GM12878 (cell line): ENCODE measurements at regions not wholly inside any gene's neighbourhood (a gene's known extent, or its start where the extent isn't known, plus 50 kb on each side); places are given as distances from the start of the nearest gene placed in this dataset.

Experiments
- ATAC-seq: fragments of 200-7000 bp; cut with Tn5 transposase; 3 replicates; pipeline ENCODE4 v1.9.1; 2020; ENCODE audit warnings: mild to moderate bottlenecking, moderate library complexity
- BruUV-seq: library from RNA; stranded (reverse); fragments of 400-500 nt; replicated peaks from 2 replicates; lab custom pipeline; 2021; lab: Mats Ljungman, UMichigan
- CTCF ChIA-PET: fragments of 300-600 bp; sonication (Branson Sonifier 250); formaldehyde crosslinking; extraction: SDS; loops from one replicate; lab custom pipeline; 2021; ENCODE audit warnings: inconsistent platforms; lab: Yijun Ruan, JAX
- POLR2A ChIA-PET: fragments of 350-600 bp; formaldehyde crosslinking; extraction: SDS; loops from one replicate; lab custom pipeline; 2021; ENCODE audit warnings: inconsistent platforms; lab: Charles Lee
- RAD21 ChIA-PET: fragments of 300-600 bp; sonication (Branson Sonifier 250); formaldehyde crosslinking; loops from one replicate; lab custom pipeline; 2023; ENCODE audit warnings: antibody characterized with exemption; ENCODE audit not compliant: unreplicated experiment; lab: Charles Lee
- SMC1A ChIA-PET: fragments of 300-600 bp; sonication (Branson Sonifier 250); formaldehyde crosslinking; loops from one replicate; lab custom pipeline; 2023; ENCODE audit not compliant: unreplicated experiment, uncharacterized antibody; lab: Charles Lee
- DNase-seq: peaks from one replicate; pipeline ENCODE4 v3.0.0-alpha.2; 2011; ENCODE audit warnings: low read depth, low spot score
- FAIRE-seq: peaks from 3 replicates; lab custom pipeline; 2011; peaks lifted over from hg19 to GRCh38; lab: Jason Lieb, UNC
- H2AFZ ChIP-seq: 2 replicates; pipeline ENCODE4 v1.6.0; 2011; ENCODE audit warnings: low read depth, low read length, control low read depth; ENCODE audit not compliant: control insufficient read depth
- H3K27ac ChIP-seq: 2 replicates; pipeline ENCODE4 v1.5.1; 2011; ENCODE audit warnings: control low read depth; ENCODE audit not compliant: control insufficient read depth, insufficient read depth
- H3K27me3 ChIP-seq, 2 experiments: replicated peaks in 1 of 2; 2 replicates each; pipeline versions ENCODE4 v1.6.0 to v1.6.1; 2011; ENCODE audit warnings: low read length in 1 of 2; ENCODE audit not compliant: control insufficient read depth in 2 of 2, insufficient read depth in 2 of 2
- H3K36me3 ChIP-seq, 2 experiments: 2 replicates each; pipeline ENCODE4 v1.5.1; 2011; ENCODE audit warnings: low read length in 1 of 2; ENCODE audit not compliant: control insufficient read depth in 2 of 2, insufficient read depth in 2 of 2
- H3K4me1 ChIP-seq: 2 replicates; pipeline ENCODE4 v1.6.1; 2011; ENCODE audit warnings: mild to moderate bottlenecking, low read length, moderate library complexity, mixed read lengths; ENCODE audit not compliant: control insufficient read depth, insufficient read depth
- H3K4me2 ChIP-seq: 2 replicates; pipeline ENCODE4 v1.6.0; 2011; ENCODE audit warnings: control low read depth; ENCODE audit not compliant: control insufficient read depth, insufficient read depth
- H3K4me3 ChIP-seq: fragments of 200-600 bp; sonication (generic); 2 replicates; pipeline ENCODE4 v1.5.1; 2016
- H3K79me2 ChIP-seq: 2 replicates; pipeline ENCODE4 v1.6.0; 2011; ENCODE audit warnings: low read length; ENCODE audit not compliant: control insufficient read depth, insufficient read depth
- H3K9ac ChIP-seq: 2 replicates; pipeline ENCODE4 v1.8.0; 2011; ENCODE audit warnings: low read length, control low read depth, mixed read lengths; ENCODE audit not compliant: control insufficient read depth, insufficient read depth
- H3K9me3 ChIP-seq: replicated peaks from 3 replicates; pipeline ENCODE4 v1.5.1; 2011; ENCODE audit warnings: mild to moderate bottlenecking, low read length; ENCODE audit not compliant: control insufficient read depth, insufficient read depth
- H4K20me1 ChIP-seq: 2 replicates; pipeline ENCODE4 v1.6.0; 2011; ENCODE audit not compliant: control insufficient read depth, insufficient read depth
- BACH1 ChIP-seq: fragments of 450-650 bp; IDR thresholded peaks from 2 replicates; pipeline ENCODE4 v1.6.1; 2017; ENCODE audit warnings: mild to moderate bottlenecking, borderline replicate concordance
- BHLHE40 ChIP-seq, 2 experiments: fragments of 450-650 bp in 1 of 2; IDR thresholded peaks; 2 replicates each; pipeline ENCODE4 v1.6.1; 2011 to 2017; ENCODE audit warnings: low read depth in 2 of 2, borderline replicate concordance in 1 of 2, improper control_type of control experiment in 1 of 2, low read length in 1 of 2, mild to moderate bottlenecking in 1 of 2
- CREB1 ChIP-seq: IDR thresholded peaks from 2 replicates; pipeline ENCODE4 v1.6.1; 2012; ENCODE audit warnings: low read depth, mild to moderate bottlenecking, inconsistent platforms
- CUX1 ChIP-seq: IDR thresholded peaks from 2 replicates; pipeline ENCODE4 v1.6.1; 2012; ENCODE audit warnings: improper control_type of control experiment, low read depth, low read length; ENCODE audit not compliant: insufficient replicate concordance
- IKZF2 ChIP-seq, 2 experiments: fragments of 450-650 bp; IDR thresholded peaks; 2 replicates each; pipeline ENCODE4 v1.6.1; 2017; ENCODE audit warnings: mild to moderate bottlenecking in 2 of 2, moderate library complexity in 2 of 2
- JUNB ChIP-seq: IDR thresholded peaks from 2 replicates; pipeline ENCODE4 v1.6.1; 2016; ENCODE audit warnings: antibody characterized with exemption, mild to moderate bottlenecking
- MTA3 ChIP-seq: IDR thresholded peaks from 2 replicates; pipeline ENCODE4 v1.6.1; 2012; ENCODE audit warnings: low read length, inconsistent platforms, borderline replicate concordance
- POLR2A ChIP-seq: IDR thresholded peaks from 2 replicates; pipeline ENCODE4 v1.6.1; 2011; ENCODE audit warnings: low read depth, mild to moderate bottlenecking, low read length
- SMAD5 ChIP-seq: IDR thresholded peaks from 2 replicates; pipeline ENCODE4 v1.6.1; 2016; ENCODE audit warnings: antibody characterized with exemption, low read depth
- SUPT20H ChIP-seq: IDR thresholded peaks from 2 replicates; pipeline ENCODE4 v1.6.1; 2011; ENCODE audit warnings: low read depth, mild to moderate bottlenecking, low read length, moderate library complexity, borderline replicate concordance; ENCODE audit not compliant: control insufficient read depth
- TCF3 ChIP-seq: IDR thresholded peaks from 2 replicates; pipeline ENCODE4 v1.6.1; 2012; ENCODE audit warnings: low read depth, mild to moderate bottlenecking, low read length, borderline replicate concordance; ENCODE audit not compliant: insufficient read depth
- TCF7 ChIP-seq: IDR thresholded peaks from 2 replicates; pipeline ENCODE4 v1.6.1; 2014; ENCODE audit warnings: antibody characterized with exemption, borderline replicate concordance
- WGBS: methylation state at CpG from one replicate; pipeline ENCODE4 v1.1.6; 2016; ENCODE audit warnings: low lambda C conversion rate; ENCODE audit not compliant: insufficient replicate concordance, insufficient coverage; ENCODE audit errors: missing lambda C conversion rate; 5-methylcytosine and 5-hydroxymethylcytosine counted together
- in situ Hi-C: fragments of 300-500 bp; cut with MboI; formaldehyde crosslinking; loops from 9 replicates; pipeline ENCODE4 v1.14.3; 2018; ENCODE audit warnings: mixed read lengths
- intact Hi-C: fragments of 100-400 bp; cut with micrococcal nuclease; formaldehyde crosslinking; loops from one replicate; pipeline ENCODE4 v1.14.2; 2022; ENCODE audit not compliant: unreplicated experiment

- no peak for TF ChIP-seq SMAD5
- TF ChIP-seq JUNB: no peak
- TF ChIP-seq TCF3: no peak
- no peak for TF ChIP-seq MTA3
- POLR2A ChIA-PET: no interaction called here
- H3K9me3 ChIP-seq: no peaks in the 10 kb centered on the region
- CTCF ChIA-PET: interaction anchor here (1.0 to 1.6 kb wide), 3 partner anchors 13 to 136 kb away, joined by 4 to 7 read pairs (median 4); no protein-coding TSS in a partner anchor
- RAD21 ChIA-PET: no interaction called here
- H3K4me3 ChIP-seq: no peak overlapping the region
- FAIRE-seq (no peak), ATAC-seq (no peak), DNase-seq (no peak)
- no peak overlapping the region for H2AFZ ChIP-seq
- no peaks in the 10 kb centered on the region for H3K4me1 ChIP-seq
- SMC1A ChIA-PET: no interaction called here
- H3K27me3 ChIP-seq: peaks cover 0 to 1% of the 10 kb centered on the region in 2 experiments; a peak in 2 of 4 replicates
- intact Hi-C loops: no loop called here
- no peaks in the 10 kb centered on the region for H4K20me1 ChIP-seq
- H3K36me3 ChIP-seq: no peaks in the 10 kb centered on the region
- no peak overlapping the region for H3K9ac ChIP-seq
- 0% methylated on average over 2 of the region's 2 CpGs for WGBS
- no peak overlapping the region for H3K27ac ChIP-seq
- no peak overlapping the region for H3K4me2 ChIP-seq
- BruUV-seq: no TSS peak
- in situ Hi-C loops: no loop called here
- H3K79me2 ChIP-seq: no peaks in the 10 kb centered on the region
Measured at GRCh38 chr1:36652011-36652410, 169.3 kb upstream of the CSF3R start.

DNA sequence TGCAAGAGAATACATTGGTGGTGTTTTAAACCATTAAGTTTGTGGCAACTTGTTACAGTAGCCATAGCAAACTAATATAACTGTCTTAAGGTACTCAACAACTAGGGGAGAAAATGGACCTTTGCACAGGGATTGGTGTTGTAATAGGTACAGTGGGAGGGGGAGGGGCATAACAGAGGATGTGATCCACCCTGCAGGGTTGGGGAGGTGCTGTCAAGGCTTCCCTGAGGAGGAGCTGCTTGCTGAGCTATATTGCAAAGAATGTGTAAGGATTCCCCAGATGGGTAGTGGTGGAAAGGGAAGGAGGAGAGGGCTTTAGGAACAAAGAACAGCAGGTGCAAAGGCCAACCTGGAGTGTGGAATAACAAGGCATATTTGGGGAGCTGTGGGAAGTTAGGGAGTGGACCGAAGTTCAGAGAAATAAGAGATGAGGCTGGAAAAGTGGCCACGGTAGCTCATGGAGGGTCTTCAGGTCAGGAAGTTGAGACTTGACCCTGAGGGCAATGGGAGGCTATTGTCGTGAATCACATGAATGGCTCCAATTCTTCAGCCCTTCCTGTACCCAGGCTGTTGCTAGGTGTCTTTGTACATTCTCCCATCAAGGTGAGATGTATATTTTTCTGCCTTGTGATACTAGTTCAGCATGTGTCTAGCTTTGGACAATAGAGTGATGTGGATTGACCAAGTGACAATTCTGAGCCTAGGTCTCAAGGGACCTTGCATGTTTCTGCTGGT is 168.6 kb upstream of the CSF3R start:
- no peaks in the 10 kb centered on the region for H3K36me3 ChIP-seq
- H3K4me3 ChIP-seq: no peak overlapping the region
- ChIA-PET SMC1A (no interaction called here), RAD21 (no interaction called here), CTCF (interaction anchor here (1.0 to 1.6 kb wide), 4 partner anchors 12 to 135 kb away, joined by 3 to 7 read pairs (median 4); no protein-coding TSS in a partner anchor), POLR2A (no interaction called here)
- no peaks in the 10 kb centered on the region for H3K79me2 ChIP-seq
- H3K27me3 ChIP-seq: peaks cover 0 to 1% of the 10 kb centered on the region in 2 experiments; a peak in 2 of 4 replicates
- intact Hi-C loops: no loop called here
- no peaks in the 10 kb centered on the region for H3K4me1 ChIP-seq
- H2AFZ ChIP-seq: no peak overlapping the region
- no peaks in the 10 kb centered on the region for H3K9me3 ChIP-seq
- no peak overlapping the region for H3K27ac ChIP-seq
- no peak for ATAC-seq
- BruUV-seq: no TSS peak
- no peak overlapping the region for H3K9ac ChIP-seq
- H4K20me1 ChIP-seq: no peaks in the 10 kb centered on the region
- FAIRE-seq: no peak
- 7% methylated on average over 3 of the region's 3 CpGs for WGBS
- H3K4me2 ChIP-seq: no peak overlapping the region
- no peak for DNase-seq
- TF ChIP-seq CREB1 (no peak), SUPT20H (no peak), BHLHE40 (IDR thresholded peaks at IDR 0.05; ENCODE audit: borderline replicate concordance in 1 of 2, low read depth in 2 of 2, low read length in 1 of 2) (no peak), CUX1 (no peak), TCF7 (no peak), POLR2A (no peak), IKZF2 (IDR thresholded peaks at IDR 0.05) (no peak), BACH1 (no peak)
- in situ Hi-C loops: no loop called here
